T-helper 1 cell treated with Interleukin-12 subunit alpha and Interleukin-12 subunit beta and Interleukin-4 antibody, amounts not matched to agents 30 μg/mL and 1 μg/mL, for 36 hours (primary cell): ENCODE measurements at regions not wholly inside any gene's neighbourhood (a gene's known extent, or its start where the extent isn't known, plus 50 kb on each side); places are given as distances from the start of the nearest gene placed in this dataset.
"Not testable (repeated sequence)": the region's sequence is repeated elsewhere in the genome, so short reads cannot be mapped to it uniquely, and the experiment has no call there.

Source experiments
- H3K27ac Mint-ChIP-seq: one replicate; pipeline ENCODE4 v1.8.0; 2021; ENCODE audit warnings: mild to moderate bottlenecking, mixed read lengths
- H3K27me3 Mint-ChIP-seq: one replicate; pipeline ENCODE4 v1.8.0; 2021; ENCODE audit warnings: low read depth, mixed read lengths
- H3K36me3 Mint-ChIP-seq: one replicate; pipeline ENCODE4 v1.8.0; 2021; ENCODE audit warnings: low read depth, mixed read lengths
- H3K4me1 Mint-ChIP-seq: one replicate; pipeline ENCODE4 v1.8.0; 2021; ENCODE audit warnings: low read depth, mixed read lengths
- H3K4me3 Mint-ChIP-seq: one replicate; pipeline ENCODE4 v1.8.0; 2021; ENCODE audit warnings: mild to moderate bottlenecking, moderate library complexity, mixed read lengths
- H3K9me3 Mint-ChIP-seq: one replicate; pipeline ENCODE4 v1.8.0; 2021; ENCODE audit warnings: mixed read lengths

DNA sequence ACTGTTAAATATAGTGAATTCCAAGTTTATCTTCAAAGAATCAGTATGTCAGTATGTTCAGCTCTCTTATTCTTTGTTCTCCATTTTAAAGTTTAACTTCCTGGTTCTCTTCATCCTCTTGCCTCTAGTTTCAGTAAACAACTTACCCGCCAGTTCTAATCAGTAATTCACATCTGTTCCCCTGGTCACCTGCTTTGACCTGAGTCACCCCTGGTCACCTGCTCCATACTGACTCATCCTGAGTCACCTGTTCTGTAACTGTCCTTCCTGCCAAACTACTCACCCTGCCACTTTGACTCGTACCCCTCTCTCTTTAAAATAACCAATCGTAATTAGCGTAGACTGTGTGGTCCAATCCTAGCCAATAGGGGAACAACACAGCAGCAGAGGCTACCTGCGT lies 992.7 kb upstream of the HS3ST1 start:
- H3K4me3 Mint-ChIP-seq: no peak overlapping the region
- H3K27ac Mint-ChIP-seq: no peak overlapping the region
- no peaks in the 10 kb centered on the region for H3K9me3 Mint-ChIP-seq
- H3K27me3 Mint-ChIP-seq: no peaks in the 10 kb centered on the region
- no peaks in the 10 kb centered on the region for H3K36me3 Mint-ChIP-seq
- H3K4me1 Mint-ChIP-seq: no peaks in the 10 kb centered on the region

DNA sequence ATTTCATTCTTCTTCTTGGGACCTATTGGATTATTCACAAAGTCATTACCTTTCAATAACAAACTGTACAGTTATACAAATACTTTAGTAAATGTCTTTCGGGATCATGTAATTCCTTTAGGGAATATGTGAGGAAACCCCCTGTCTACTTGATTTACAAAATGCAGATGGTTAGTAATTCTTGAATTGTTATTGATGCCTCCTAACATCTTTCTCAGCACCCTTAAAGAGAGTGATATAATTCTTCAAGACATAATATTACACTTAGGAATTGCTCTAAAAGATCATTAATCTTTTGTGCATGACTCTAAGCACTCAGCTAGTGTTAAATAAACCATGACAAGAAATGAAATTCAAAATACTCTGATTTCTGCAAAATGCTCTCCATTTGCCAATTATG lies 988.1 kb upstream of the HS3ST1 start:
- Mint-ChIP-seq H3K27ac (no peak overlapping the region), H3K36me3 (no peaks in the 10 kb centered on the region), H3K9me3 (no peaks in the 10 kb centered on the region), H3K4me1 (no peaks in the 10 kb centered on the region), H3K27me3 (no peaks in the 10 kb centered on the region), H3K4me3 (no peak overlapping the region)

DNA sequence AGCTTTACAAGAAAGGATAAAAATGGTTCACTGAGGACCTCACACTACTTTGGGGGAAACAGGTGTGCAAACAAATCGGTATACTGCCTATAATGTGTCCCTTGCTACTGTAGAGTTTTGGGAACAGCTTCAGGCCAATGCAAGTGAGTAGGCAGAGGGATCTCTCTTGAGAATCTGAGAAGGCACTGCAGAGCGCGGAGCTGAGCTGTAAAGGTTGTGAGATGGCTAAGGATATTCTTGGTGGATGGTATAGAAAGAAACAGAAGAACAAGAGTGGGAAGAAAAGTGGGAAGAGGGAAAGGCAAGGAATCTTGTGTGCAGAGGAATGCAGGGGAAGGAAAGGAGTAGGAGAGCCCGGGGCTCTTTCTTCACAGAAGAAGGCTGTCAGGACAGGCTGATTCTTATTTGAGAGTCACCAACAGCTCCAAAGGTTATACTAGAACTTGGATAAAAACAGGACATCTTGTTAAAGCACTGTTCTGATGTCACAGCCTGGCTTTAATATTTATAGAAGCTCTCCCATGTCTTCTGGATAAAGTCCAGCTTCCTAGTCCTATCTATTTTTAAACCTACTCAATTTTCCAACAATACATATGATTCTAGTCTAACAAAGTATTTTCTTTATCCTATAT lies 985.6 kb upstream of the HS3ST1 start:
- no peaks in the 10 kb centered on the region for H3K4me1 Mint-ChIP-seq
- H3K9me3 Mint-ChIP-seq: peaks cover 3% of the 10 kb centered on the region
- no peak overlapping the region for H3K27ac Mint-ChIP-seq

DNA sequence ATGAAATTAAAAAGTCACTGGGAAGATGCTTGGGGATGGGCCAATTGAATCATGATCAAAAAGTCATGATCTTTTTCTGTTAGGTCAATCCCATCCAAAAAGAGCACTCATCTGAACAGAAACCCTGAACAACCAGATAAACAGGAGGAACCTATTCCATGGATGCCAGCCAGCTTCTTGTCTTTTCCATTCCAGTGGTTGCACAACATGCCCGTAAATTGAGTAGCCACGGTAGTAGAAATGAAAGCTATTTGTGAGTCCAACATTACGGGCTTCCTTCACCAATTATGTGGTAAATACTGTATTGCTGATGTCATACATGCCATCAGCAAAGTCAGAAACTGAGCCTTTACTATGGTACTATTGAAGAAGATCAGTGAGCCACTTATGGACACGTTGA lies 982.4 kb upstream of the HS3ST1 start:
- no peaks in the 10 kb centered on the region for H3K27me3 Mint-ChIP-seq

More for the DNA sequence above, 985.6 kb upstream of the HS3ST1 start:
- Mint-ChIP-seq H3K27me3 (no peaks in the 10 kb centered on the region), H3K4me3 (no peak overlapping the region), H3K36me3 (no peaks in the 10 kb centered on the region)

DNA sequence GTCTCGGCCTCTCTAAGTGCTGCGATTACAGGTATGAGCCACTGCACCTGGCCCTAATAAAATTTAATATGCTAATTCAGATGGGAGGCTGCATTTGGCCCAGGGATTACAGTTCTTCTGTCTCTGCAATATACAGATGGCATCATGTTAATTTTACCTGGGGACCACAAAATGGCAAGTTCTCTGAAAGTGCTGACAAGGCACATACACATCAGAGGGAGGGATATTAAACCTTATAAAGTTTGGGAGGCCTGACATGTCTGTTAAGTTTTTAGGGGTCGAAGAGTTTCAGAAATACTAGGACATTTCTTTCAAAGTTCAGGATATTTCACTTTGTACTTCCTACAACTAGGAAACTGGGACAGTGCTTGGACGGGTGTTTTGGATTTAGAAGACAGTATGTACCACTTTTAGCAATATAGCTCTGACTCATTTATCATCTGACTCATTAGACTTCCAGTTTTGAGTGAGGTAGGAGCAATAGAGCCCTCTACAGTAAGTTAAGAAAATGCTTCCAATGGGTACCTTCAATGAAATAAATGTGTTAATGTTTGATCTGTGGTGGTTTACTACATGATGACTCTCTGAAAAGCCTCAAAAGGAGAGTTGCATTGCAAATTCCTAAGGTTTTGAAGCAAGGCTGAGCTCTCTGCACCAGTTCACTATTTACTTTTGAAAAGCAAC lies 981.0 kb upstream of the HS3ST1 start:
- no peaks in the 10 kb centered on the region for H3K27me3 Mint-ChIP-seq
- no peak overlapping the region for H3K27ac Mint-ChIP-seq
- peaks cover 3% of the 10 kb centered on the region for H3K9me3 Mint-ChIP-seq
- no peaks in the 10 kb centered on the region for H3K4me1 Mint-ChIP-seq
- no peaks in the 10 kb centered on the region for H3K36me3 Mint-ChIP-seq
- no peak overlapping the region for H3K4me3 Mint-ChIP-seq

More for the DNA sequence above, 982.4 kb upstream of the HS3ST1 start:
- H3K36me3 Mint-ChIP-seq: no peaks in the 10 kb centered on the region
- H3K4me3 Mint-ChIP-seq: no peak overlapping the region
- no peak overlapping the region for H3K27ac Mint-ChIP-seq
- H3K9me3 Mint-ChIP-seq: peaks cover 3% of the 10 kb centered on the region
- H3K4me1 Mint-ChIP-seq: no peaks in the 10 kb centered on the region

DNA sequence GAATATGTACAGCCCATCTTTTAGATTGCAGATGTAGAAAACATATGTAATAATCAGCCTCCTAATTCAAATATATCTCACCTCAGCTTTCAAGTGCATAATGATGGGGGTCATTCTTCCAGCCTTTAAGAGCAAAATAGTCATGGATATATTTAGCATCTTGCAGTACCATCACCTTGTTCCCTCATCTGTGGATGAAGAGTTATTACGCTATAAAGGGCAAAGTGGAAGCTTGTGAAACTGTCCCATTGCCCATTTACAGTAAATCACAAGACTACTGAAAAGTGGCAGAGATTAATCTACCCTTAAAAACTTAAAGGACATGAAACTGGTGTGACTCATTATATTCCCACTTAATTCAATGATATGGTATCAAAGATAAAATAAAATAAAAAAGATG lies 979.7 kb upstream of the HS3ST1 start:
- no peak overlapping the region for H3K27ac Mint-ChIP-seq
- H3K36me3 Mint-ChIP-seq: no peaks in the 10 kb centered on the region
- H3K27me3 Mint-ChIP-seq: no peaks in the 10 kb centered on the region
- H3K4me3 Mint-ChIP-seq: no peak overlapping the region
- H3K4me1 Mint-ChIP-seq: no peaks in the 10 kb centered on the region
- H3K9me3 Mint-ChIP-seq: peaks cover 6% of the 10 kb centered on the region

DNA sequence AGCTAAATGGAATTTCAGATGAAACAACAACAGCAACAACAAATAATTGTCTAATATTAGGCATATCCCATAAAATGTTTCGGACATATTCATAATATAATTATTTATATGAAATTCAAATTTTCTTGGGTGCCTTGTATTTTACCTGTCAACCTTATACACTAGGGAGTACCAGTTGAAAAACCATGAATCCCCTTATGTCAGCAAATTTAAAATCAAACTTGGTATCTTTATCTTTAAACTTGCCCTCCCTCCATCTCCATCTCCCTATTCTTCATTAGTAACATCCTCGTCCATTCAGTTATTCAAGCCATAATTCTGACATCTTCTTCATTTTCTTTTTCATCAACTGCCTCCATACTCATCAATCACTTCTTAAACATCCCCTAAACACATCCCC lies 974.5 kb upstream of the HS3ST1 start:
- Mint-ChIP-seq H3K27me3 (no peaks in the 10 kb centered on the region), H3K27ac (no peak overlapping the region), H3K4me1 (no peaks in the 10 kb centered on the region), H3K36me3 (no peaks in the 10 kb centered on the region), H3K4me3 (no peak overlapping the region), H3K9me3 (peaks cover 5% of the 10 kb centered on the region)

DNA sequence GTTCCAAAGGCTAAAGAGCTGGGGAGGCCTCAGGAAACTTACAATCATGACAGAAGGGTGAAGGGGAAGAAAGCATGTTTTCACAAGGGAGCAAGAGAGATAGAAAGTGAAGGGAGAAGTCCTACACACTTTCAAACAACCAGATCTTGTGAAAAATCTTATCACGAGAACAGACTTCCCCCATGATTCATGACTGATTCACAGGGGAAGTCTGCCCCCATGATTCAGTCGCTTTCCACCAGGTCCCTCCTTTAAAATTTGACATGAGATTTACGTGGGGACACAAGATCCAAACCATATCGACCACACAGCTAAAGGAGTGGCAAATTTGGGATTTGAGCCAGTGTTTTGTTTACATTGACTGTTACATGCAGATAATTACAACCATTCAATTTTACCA lies 971.1 kb upstream of the HS3ST1 start:
- no peak overlapping the region for H3K27ac Mint-ChIP-seq
- H3K36me3 Mint-ChIP-seq: no peaks in the 10 kb centered on the region
- H3K9me3 Mint-ChIP-seq: peaks cover 9% of the 10 kb centered on the region
- H3K4me3 Mint-ChIP-seq: no peak overlapping the region
- no peaks in the 10 kb centered on the region for H3K27me3 Mint-ChIP-seq
- H3K4me1 Mint-ChIP-seq: no peaks in the 10 kb centered on the region

DNA sequence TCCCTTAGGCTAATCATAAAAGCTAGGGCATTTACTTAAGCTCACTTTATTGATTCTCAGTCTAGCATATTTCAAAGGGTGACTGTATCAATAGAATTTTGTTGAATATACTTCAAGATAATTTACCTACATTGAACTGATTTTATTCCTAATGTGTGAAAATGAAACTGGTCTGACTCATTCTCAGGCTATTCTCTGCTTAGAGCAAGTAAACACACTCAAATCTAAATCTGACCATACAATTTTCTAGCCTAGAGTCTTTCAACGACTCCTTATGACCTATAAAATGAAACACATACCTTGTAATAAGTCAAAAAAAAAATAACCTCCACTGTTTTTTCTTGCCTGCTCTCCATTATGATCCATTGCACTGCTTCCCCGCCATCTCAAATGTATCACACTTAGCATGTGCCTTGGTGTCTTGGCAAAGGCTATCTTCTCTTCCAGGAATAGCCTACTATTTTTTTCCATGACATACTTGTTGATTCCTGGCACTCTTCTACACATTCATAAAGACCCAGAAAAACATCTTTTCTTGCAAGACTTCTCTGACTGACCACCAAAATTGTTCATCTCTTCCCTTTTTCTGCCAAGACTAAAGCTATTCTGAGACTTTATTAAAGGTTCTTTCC lies 965.1 kb upstream of the HS3ST1 start:
- no peak overlapping the region for H3K4me3 Mint-ChIP-seq
- H3K9me3 Mint-ChIP-seq: peaks cover 7% of the 10 kb centered on the region
- H3K27ac Mint-ChIP-seq: no peak overlapping the region
- H3K27me3 Mint-ChIP-seq: no peaks in the 10 kb centered on the region
- no peaks in the 10 kb centered on the region for H3K4me1 Mint-ChIP-seq
- no peaks in the 10 kb centered on the region for H3K36me3 Mint-ChIP-seq

DNA sequence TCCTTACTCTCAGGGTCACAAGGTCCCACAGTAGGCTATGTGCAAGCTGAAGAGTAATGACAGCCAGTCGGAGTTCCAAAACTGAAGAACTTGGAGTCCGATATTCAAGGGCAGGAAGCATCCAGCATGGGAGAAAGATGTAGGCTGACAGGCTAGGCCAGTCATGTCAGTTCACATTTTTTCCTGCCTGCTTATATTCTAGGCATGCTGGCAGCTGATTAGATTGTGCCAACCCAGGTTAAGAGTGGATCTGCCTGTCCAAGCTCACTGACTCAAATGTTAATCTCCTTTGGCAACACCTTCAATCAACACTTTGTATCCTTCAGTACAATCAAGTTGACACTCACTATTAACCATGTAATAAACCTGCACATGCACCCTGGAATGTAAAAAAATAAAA lies 960.9 kb upstream of the HS3ST1 start:
- peaks cover 3% of the 10 kb centered on the region for H3K9me3 Mint-ChIP-seq
- no peak overlapping the region for H3K4me3 Mint-ChIP-seq
- H3K27me3 Mint-ChIP-seq: no peaks in the 10 kb centered on the region
- no peak overlapping the region for H3K27ac Mint-ChIP-seq
- no peaks in the 10 kb centered on the region for H3K36me3 Mint-ChIP-seq
- no peaks in the 10 kb centered on the region for H3K4me1 Mint-ChIP-seq

DNA sequence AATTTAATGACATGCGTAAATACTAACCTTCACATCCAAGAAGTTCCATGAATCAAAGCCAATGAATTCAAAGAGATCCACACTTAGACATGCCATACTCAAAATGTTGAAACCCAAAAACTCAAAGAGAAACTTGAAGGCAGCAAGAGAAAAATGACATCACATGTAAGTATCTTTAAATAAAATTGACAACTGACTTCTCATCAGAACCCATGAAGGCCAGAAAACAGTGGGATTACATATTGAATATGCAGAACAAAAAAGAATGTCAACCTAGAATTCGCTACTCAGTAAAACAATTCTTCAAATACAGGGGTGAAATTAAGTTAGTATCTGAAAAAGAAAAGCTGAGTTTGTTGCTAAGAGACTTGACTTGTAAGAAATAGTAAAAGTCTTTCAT lies 953.9 kb upstream of the HS3ST1 start:
- H3K27me3 Mint-ChIP-seq: no peaks in the 10 kb centered on the region
- no peak overlapping the region for H3K27ac Mint-ChIP-seq
- no peaks in the 10 kb centered on the region for H3K9me3 Mint-ChIP-seq
- no peak overlapping the region for H3K4me3 Mint-ChIP-seq
- H3K36me3 Mint-ChIP-seq: no peaks in the 10 kb centered on the region
- no peaks in the 10 kb centered on the region for H3K4me1 Mint-ChIP-seq

DNA sequence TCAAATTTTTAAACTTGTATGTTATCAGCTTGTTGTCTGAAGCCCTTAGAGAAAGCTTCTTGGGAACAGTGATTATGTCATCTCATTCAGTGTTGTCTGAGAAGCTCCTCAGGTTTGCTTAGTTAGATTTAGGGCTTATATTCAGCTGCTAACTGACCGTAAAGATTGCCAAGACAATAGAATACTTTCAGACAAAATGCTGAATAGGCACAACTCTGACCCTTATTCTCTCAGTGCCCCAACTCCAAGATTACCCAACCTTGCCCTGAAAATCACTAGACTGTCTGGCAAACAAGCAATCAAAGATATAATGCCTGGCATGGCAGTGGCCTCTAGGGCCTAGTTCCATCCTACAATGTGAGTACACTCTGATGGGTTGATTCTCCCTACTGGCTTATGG lies 950.5 kb upstream of the HS3ST1 start:
- H3K4me1 Mint-ChIP-seq: no peaks in the 10 kb centered on the region
- H3K9me3 Mint-ChIP-seq: no peaks in the 10 kb centered on the region
- H3K27me3 Mint-ChIP-seq: no peaks in the 10 kb centered on the region
- no peak overlapping the region for H3K27ac Mint-ChIP-seq
- no peak overlapping the region for H3K4me3 Mint-ChIP-seq
- H3K36me3 Mint-ChIP-seq: no peaks in the 10 kb centered on the region

DNA sequence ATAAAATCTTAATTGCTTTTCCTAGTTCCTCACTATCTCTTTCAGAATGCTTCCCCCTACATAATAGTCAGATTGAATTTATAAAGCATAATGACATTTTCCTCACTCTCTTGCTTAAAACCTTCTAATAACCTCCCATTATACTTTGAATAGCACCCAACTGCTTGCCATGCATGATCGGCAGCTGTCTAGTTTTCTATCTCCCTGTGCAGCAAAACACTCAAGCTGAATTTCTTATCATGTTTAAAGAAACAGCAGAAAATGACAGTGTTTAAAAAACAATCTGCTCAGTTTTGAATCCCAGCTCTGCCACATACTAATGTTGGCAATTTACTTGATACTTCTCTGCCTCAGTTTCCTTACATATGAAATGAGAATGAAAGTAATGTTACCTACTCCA lies 947.1 kb upstream of the HS3ST1 start:
- H3K4me3 Mint-ChIP-seq: no peak overlapping the region
- no peak overlapping the region for H3K27ac Mint-ChIP-seq
- no peaks in the 10 kb centered on the region for H3K36me3 Mint-ChIP-seq

DNA sequence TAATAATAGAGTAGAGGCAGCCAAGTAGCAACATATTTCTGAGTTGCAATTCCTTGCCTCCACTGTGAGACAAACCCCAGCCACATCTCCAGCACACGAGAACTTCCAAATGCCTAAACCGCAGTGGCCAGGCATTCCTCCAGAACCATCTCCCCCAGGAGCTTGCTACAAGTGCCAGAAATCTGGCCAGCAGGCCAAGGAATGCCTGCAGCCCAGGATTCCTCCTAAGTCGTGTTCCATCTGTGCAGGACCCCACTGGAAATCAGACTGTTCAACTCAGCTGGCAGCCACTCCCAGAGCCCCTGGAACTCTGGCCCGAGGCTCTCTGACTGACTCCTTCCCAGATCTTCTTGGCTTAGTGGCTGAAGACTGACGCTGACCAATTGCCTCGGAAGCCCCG lies 937.2 kb upstream of the HS3ST1 start:
- not testable (repeated sequence) for H3K27me3 Mint-ChIP-seq, H3K36me3 Mint-ChIP-seq, H3K9me3 Mint-ChIP-seq, H3K4me1 Mint-ChIP-seq, H3K27ac Mint-ChIP-seq, H3K4me3 Mint-ChIP-seq

More for the DNA sequence above, 947.1 kb upstream of the HS3ST1 start:
- Mint-ChIP-seq H3K27me3 (no peaks in the 10 kb centered on the region), H3K4me1 (no peaks in the 10 kb centered on the region), H3K9me3 (no peaks in the 10 kb centered on the region)

DNA sequence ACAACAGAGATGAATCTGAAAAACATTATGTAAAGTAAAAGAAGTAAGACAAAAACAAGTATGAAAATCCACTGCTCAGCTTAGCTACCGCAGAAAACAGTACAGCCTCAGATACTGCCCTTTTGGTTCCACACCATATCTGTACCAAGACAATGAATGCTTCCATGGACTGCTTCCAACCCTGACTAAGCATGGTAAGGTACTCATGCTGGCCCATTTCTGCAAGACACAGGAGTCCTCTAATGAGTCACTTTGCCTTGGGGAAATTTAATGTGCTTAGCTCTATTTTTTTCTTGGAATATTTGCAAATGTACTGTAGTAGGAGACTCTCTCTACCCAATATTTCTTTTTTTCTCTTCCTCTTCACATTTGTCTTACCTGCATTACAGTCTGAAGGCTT lies 931.7 kb upstream of the HS3ST1 start:
- Mint-ChIP-seq H3K4me1 (no peaks in the 10 kb centered on the region), H3K4me3 (no peak overlapping the region), H3K27me3 (no peaks in the 10 kb centered on the region), H3K27ac (no peak overlapping the region), H3K9me3 (peaks cover 10% of the 10 kb centered on the region), H3K36me3 (no peaks in the 10 kb centered on the region)
